ENCODE measurements at regions not wholly inside any gene's neighbourhood (a gene's known extent, or its start where the extent isn't known, plus 50 kb on each side); places are given as distances from the start of the nearest gene placed in this dataset.

GRCh38 chr2:235143789-235144188 lies 192.0 kb downstream of the SH3BP4 start:
- no peaks in the 10 kb centered on the region for H3K27me3 ChIP-seq (ENCODE audit: control insufficient read depth, insufficient read depth, low read length)
- H3K4me3 ChIP-seq (ENCODE audit: low read depth, low read length), result no peak overlapping the region
- no peaks in the 10 kb centered on the region for H3K9me3 ChIP-seq (ENCODE audit: control insufficient read depth, insufficient read depth, low read length)
- H3K4me1 ChIP-seq (ENCODE audit: control insufficient read depth, insufficient read depth, low read length), result no peaks in the 10 kb centered on the region
- no peak overlapping the region for H3K9ac ChIP-seq (ENCODE audit: low read depth, low read length)
- H3K36me3 ChIP-seq (ENCODE audit: control insufficient read depth, insufficient read depth, low read length), result no peaks in the 10 kb centered on the region

GRCh38 chr2:235144291-235144690 lies 192.5 kb downstream of the SH3BP4 start:
- Histone ChIP-seq H3K4me3 (ENCODE audit: low read depth, low read length) (no peak overlapping the region), H3K9ac (ENCODE audit: low read depth, low read length) (no peak overlapping the region), H3K4me1 (ENCODE audit: control insufficient read depth, insufficient read depth, low read length) (no peaks in the 10 kb centered on the region), H3K36me3 (ENCODE audit: control insufficient read depth, insufficient read depth, low read length) (no peaks in the 10 kb centered on the region), H3K9me3 (ENCODE audit: control insufficient read depth, insufficient read depth, low read length) (no peaks in the 10 kb centered on the region), H3K27me3 (ENCODE audit: control insufficient read depth, insufficient read depth, low read length) (no peaks in the 10 kb centered on the region)

- no peaks in the 10 kb centered on the region for H3K27me3 ChIP-seq (ENCODE audit: control insufficient read depth, insufficient read depth, low read length)
- no peaks in the 10 kb centered on the region for H3K9me3 ChIP-seq (ENCODE audit: control insufficient read depth, insufficient read depth, low read length)
- no peak overlapping the region for H3K9ac ChIP-seq (ENCODE audit: low read depth, low read length)
- no peak overlapping the region for H3K4me3 ChIP-seq (ENCODE audit: low read depth, low read length)
- H3K36me3 ChIP-seq (ENCODE audit: control insufficient read depth, insufficient read depth, low read length), result no peaks in the 10 kb centered on the region
- no peaks in the 10 kb centered on the region for H3K4me1 ChIP-seq (ENCODE audit: control insufficient read depth, insufficient read depth, low read length)
Measured at GRCh38 chr2:235146206-235146605, 194.4 kb downstream of the SH3BP4 start.

GRCh38 chr2:235146871-235147565 lies 195.2 kb downstream of the SH3BP4 start:
- Histone ChIP-seq H3K4me3 (ENCODE audit: low read depth, low read length) (no peak overlapping the region), H3K36me3 (ENCODE audit: control insufficient read depth, insufficient read depth, low read length) (no peaks in the 10 kb centered on the region), H3K9me3 (ENCODE audit: control insufficient read depth, insufficient read depth, low read length) (no peaks in the 10 kb centered on the region), H3K27me3 (ENCODE audit: control insufficient read depth, insufficient read depth, low read length) (no peaks in the 10 kb centered on the region), H3K4me1 (ENCODE audit: control insufficient read depth, insufficient read depth, low read length) (no peaks in the 10 kb centered on the region), H3K9ac (ENCODE audit: low read depth, low read length) (no peak overlapping the region)

- Histone ChIP-seq H3K9ac (ENCODE audit: low read depth, low read length) (no peak overlapping the region), H3K4me1 (ENCODE audit: control insufficient read depth, insufficient read depth, low read length) (no peaks in the 10 kb centered on the region), H3K36me3 (ENCODE audit: control insufficient read depth, insufficient read depth, low read length) (no peaks in the 10 kb centered on the region), H3K27me3 (ENCODE audit: control insufficient read depth, insufficient read depth, low read length) (no peaks in the 10 kb centered on the region), H3K4me3 (ENCODE audit: low read depth, low read length) (no peak overlapping the region), H3K9me3 (ENCODE audit: control insufficient read depth, insufficient read depth, low read length) (no peaks in the 10 kb centered on the region)
Measured at GRCh38 chr2:235148201-235149170, 196.7 kb downstream of the SH3BP4 start.

GRCh38 chr2:235149240-235149659 lies 197.4 kb downstream of the SH3BP4 start:
- Histone ChIP-seq H3K4me3 (ENCODE audit: low read depth, low read length) (no peak overlapping the region), H3K9me3 (ENCODE audit: control insufficient read depth, insufficient read depth, low read length) (no peaks in the 10 kb centered on the region), H3K27me3 (ENCODE audit: control insufficient read depth, insufficient read depth, low read length) (no peaks in the 10 kb centered on the region), H3K36me3 (ENCODE audit: control insufficient read depth, insufficient read depth, low read length) (no peaks in the 10 kb centered on the region), H3K9ac (ENCODE audit: low read depth, low read length) (no peak overlapping the region), H3K4me1 (ENCODE audit: control insufficient read depth, insufficient read depth, low read length) (no peaks in the 10 kb centered on the region)

GRCh38 chr2:235149736-235150135 lies 197.9 kb downstream of the SH3BP4 start:
- no peaks in the 10 kb centered on the region for H3K4me1 ChIP-seq (ENCODE audit: control insufficient read depth, insufficient read depth, low read length)
- H3K4me3 ChIP-seq (ENCODE audit: low read depth, low read length), result no peak overlapping the region
- no peaks in the 10 kb centered on the region for H3K36me3 ChIP-seq (ENCODE audit: control insufficient read depth, insufficient read depth, low read length)
- no peaks in the 10 kb centered on the region for H3K9me3 ChIP-seq (ENCODE audit: control insufficient read depth, insufficient read depth, low read length)
- no peaks in the 10 kb centered on the region for H3K27me3 ChIP-seq (ENCODE audit: control insufficient read depth, insufficient read depth, low read length)
- no peak overlapping the region for H3K9ac ChIP-seq (ENCODE audit: low read depth, low read length)

GRCh38 chr2:235151152-235151551 lies 199.3 kb downstream of the SH3BP4 start:
- Histone ChIP-seq H3K4me1 (ENCODE audit: control insufficient read depth, insufficient read depth, low read length) (no peaks in the 10 kb centered on the region), H3K27me3 (ENCODE audit: control insufficient read depth, insufficient read depth, low read length) (no peaks in the 10 kb centered on the region), H3K9ac (ENCODE audit: low read depth, low read length) (no peak overlapping the region), H3K4me3 (ENCODE audit: low read depth, low read length) (no peak overlapping the region), H3K36me3 (ENCODE audit: control insufficient read depth, insufficient read depth, low read length) (no peaks in the 10 kb centered on the region), H3K9me3 (ENCODE audit: control insufficient read depth, insufficient read depth, low read length) (no peaks in the 10 kb centered on the region)

- no peaks in the 10 kb centered on the region for H3K9me3 ChIP-seq (ENCODE audit: control insufficient read depth, insufficient read depth, low read length)
- H3K36me3 ChIP-seq (ENCODE audit: control insufficient read depth, insufficient read depth, low read length), result no peaks in the 10 kb centered on the region
- H3K4me1 ChIP-seq (ENCODE audit: control insufficient read depth, insufficient read depth, low read length), result peaks cover 11% of the 10 kb centered on the region
- H3K27me3 ChIP-seq (ENCODE audit: control insufficient read depth, insufficient read depth, low read length), result no peaks in the 10 kb centered on the region
- H3K9ac ChIP-seq (ENCODE audit: low read depth, low read length), result no peak overlapping the region
- no peak overlapping the region for H3K4me3 ChIP-seq (ENCODE audit: low read depth, low read length)
Measured at GRCh38 chr2:235155163-235155562, 203.3 kb downstream of the SH3BP4 start.

- H3K9ac ChIP-seq (ENCODE audit: low read depth, low read length), result no peak overlapping the region
- no peaks in the 10 kb centered on the region for H3K36me3 ChIP-seq (ENCODE audit: control insufficient read depth, insufficient read depth, low read length)
- no peak overlapping the region for H3K4me3 ChIP-seq (ENCODE audit: low read depth, low read length)
- H3K27me3 ChIP-seq (ENCODE audit: control insufficient read depth, insufficient read depth, low read length), result no peaks in the 10 kb centered on the region
- H3K9me3 ChIP-seq (ENCODE audit: control insufficient read depth, insufficient read depth, low read length), result no peaks in the 10 kb centered on the region
- H3K4me1 ChIP-seq (ENCODE audit: control insufficient read depth, insufficient read depth, low read length), result peaks cover 11% of the 10 kb centered on the region
Measured at GRCh38 chr2:235156055-235156454, 204.2 kb downstream of the SH3BP4 start.

- Histone ChIP-seq H3K36me3 (ENCODE audit: control insufficient read depth, insufficient read depth, low read length) (no peaks in the 10 kb centered on the region), H3K4me1 (ENCODE audit: control insufficient read depth, insufficient read depth, low read length) (peaks cover 11% of the 10 kb centered on the region), H3K27me3 (ENCODE audit: control insufficient read depth, insufficient read depth, low read length) (no peaks in the 10 kb centered on the region), H3K9me3 (ENCODE audit: control insufficient read depth, insufficient read depth, low read length) (no peaks in the 10 kb centered on the region), H3K9ac (ENCODE audit: low read depth, low read length) (no peak overlapping the region), H3K4me3 (ENCODE audit: low read depth, low read length) (no peak overlapping the region)
Measured at GRCh38 chr2:235157746-235158482, 206.1 kb downstream of the SH3BP4 start.

Data from iPS-15b (cell line).